DOHH2 (cell line): ENCODE measurements at regions not wholly inside any gene's neighbourhood (a gene's known extent, or its start where the extent isn't known, plus 50 kb on each side); places are given as distances from the start of the nearest gene placed in this dataset.

Experiments used
- H3F3A ChIP-seq: fragments of 200-600 bp; sonication (generic), shearing (Covaris generic); 2 replicates; pipeline ENCODE4 v1.6.0; 2016; ENCODE audit warnings: antibody characterized with exemption, mild to moderate bottlenecking; ENCODE audit not compliant: control insufficient read depth, insufficient read depth
- H3K27ac ChIP-seq: fragments of 200-600 bp; sonication (generic); 2 replicates; pipeline ENCODE4 v1.5.1; 2014; ENCODE audit warnings: low read depth, mild to moderate bottlenecking, low read length, moderate library complexity
- H3K27me3 ChIP-seq: fragments of 200-600 bp; sonication (generic); 2 replicates; pipeline ENCODE4 v1.6.1; 2014; ENCODE audit warnings: mild to moderate bottlenecking, low read length, mixed read lengths; ENCODE audit not compliant: control insufficient read depth
- H3K36me3 ChIP-seq: fragments of 200-600 bp; sonication (generic); 2 replicates; pipeline ENCODE4 v1.6.1; 2014; ENCODE audit warnings: mild to moderate bottlenecking, low read length, moderate library complexity, mixed read lengths; ENCODE audit not compliant: control insufficient read depth
- H3K4me1 ChIP-seq: fragments of 200-600 bp; sonication (generic); 2 replicates; pipeline ENCODE4 v1.6.1; 2014; ENCODE audit warnings: mild to moderate bottlenecking, low read length, mixed read lengths; ENCODE audit not compliant: control insufficient read depth
- H3K4me2 ChIP-seq: fragments of 200-600 bp; sonication (generic); 2 replicates; pipeline ENCODE4 v1.6.0; 2014; ENCODE audit warnings: mild to moderate bottlenecking, low read length, moderate library complexity
- H3K4me3 ChIP-seq: fragments of 200-600 bp; sonication (generic); 2 replicates; pipeline ENCODE4 v1.5.1; 2014; ENCODE audit warnings: mild to moderate bottlenecking, low read length, mixed read lengths
- H3K79me2 ChIP-seq: fragments of 200-600 bp; sonication (generic); 2 replicates; pipeline ENCODE4 v1.6.1; 2014; ENCODE audit warnings: mild to moderate bottlenecking, low read length, mixed read lengths; ENCODE audit not compliant: control insufficient read depth
- H3K9me2 ChIP-seq: fragments of 200-600 bp; sonication (generic); replicated peaks from 2 replicates; pipeline ENCODE4 v1.6.1; 2014; ENCODE audit warnings: mild to moderate bottlenecking, low read length, mixed read lengths; ENCODE audit not compliant: control insufficient read depth
- H3K9me3 ChIP-seq: fragments of 200-600 bp; sonication (generic); 2 replicates; pipeline ENCODE4 v1.6.1; 2014; ENCODE audit warnings: antibody characterized with exemption, low read length, mixed read lengths; ENCODE audit not compliant: control insufficient read depth, insufficient read depth
- H4K20me1 ChIP-seq: fragments of 200-600 bp; sonication (generic); 2 replicates; pipeline ENCODE4 v1.6.0; 2014; ENCODE audit warnings: low read depth, mild to moderate bottlenecking, antibody characterized with exemption, low read length, moderate library complexity; ENCODE audit not compliant: control insufficient read depth, insufficient read depth
- EZH2phosphoT487 ChIP-seq: fragments of 200-600 bp; sonication (generic); IDR thresholded peaks from 2 replicates; pipeline ENCODE4 v1.6.1; 2017; ENCODE audit warnings: borderline replicate concordance, mild to moderate bottlenecking, antibody characterized with exemption, low read length, moderate library complexity, mixed read lengths
- TF ChIP-seq, protein P1 (sequence below): fragments of 200-600 bp; sonication (generic); IDR thresholded peaks from one replicate; pipeline ENCODE4 v1.5.1; 2014; ENCODE audit warnings: antibody characterized with exemption, mild to moderate bottlenecking, low read depth, low read length; ENCODE audit not compliant: poor library complexity, severe bottlenecking

- Histone ChIP-seq H3K27ac (no peak overlapping the region), H3K4me3 (no peak overlapping the region), H3K9me3 (0 out of 2 replicates have a peak, but pooled peaks cover 2% of the 10 kb centered on the region), H3K36me3 (no peaks in the 10 kb centered on the region), H3K27me3 (no peaks in the 10 kb centered on the region), H3F3A (no peaks in the 10 kb centered on the region), H3K4me1 (no peaks in the 10 kb centered on the region), H3K4me2 (no peak overlapping the region), H3K79me2 (no peaks in the 10 kb centered on the region), H4K20me1 (no peaks in the 10 kb centered on the region), H3K9me2 (no peaks in the 10 kb centered on the region)
- no peak for TF ChIP-seq EZH2phosphoT487
- TF ChIP-seq, protein P1, sequence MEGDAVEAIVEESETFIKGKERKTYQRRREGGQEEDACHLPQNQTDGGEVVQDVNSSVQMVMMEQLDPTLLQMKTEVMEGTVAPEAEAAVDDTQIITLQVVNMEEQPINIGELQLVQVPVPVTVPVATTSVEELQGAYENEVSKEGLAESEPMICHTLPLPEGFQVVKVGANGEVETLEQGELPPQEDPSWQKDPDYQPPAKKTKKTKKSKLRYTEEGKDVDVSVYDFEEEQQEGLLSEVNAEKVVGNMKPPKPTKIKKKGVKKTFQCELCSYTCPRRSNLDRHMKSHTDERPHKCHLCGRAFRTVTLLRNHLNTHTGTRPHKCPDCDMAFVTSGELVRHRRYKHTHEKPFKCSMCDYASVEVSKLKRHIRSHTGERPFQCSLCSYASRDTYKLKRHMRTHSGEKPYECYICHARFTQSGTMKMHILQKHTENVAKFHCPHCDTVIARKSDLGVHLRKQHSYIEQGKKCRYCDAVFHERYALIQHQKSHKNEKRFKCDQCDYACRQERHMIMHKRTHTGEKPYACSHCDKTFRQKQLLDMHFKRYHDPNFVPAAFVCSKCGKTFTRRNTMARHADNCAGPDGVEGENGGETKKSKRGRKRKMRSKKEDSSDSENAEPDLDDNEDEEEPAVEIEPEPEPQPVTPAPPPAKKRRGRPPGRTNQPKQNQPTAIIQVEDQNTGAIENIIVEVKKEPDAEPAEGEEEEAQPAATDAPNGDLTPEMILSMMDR: no peak
These were observed 336.2 kb upstream of the FAT1 start for GRCh38 chr4:187059895-187060294.

- Histone ChIP-seq H3K27me3 (no peaks in the 10 kb centered on the region), H3F3A (no peaks in the 10 kb centered on the region), H3K9me2 (no peaks in the 10 kb centered on the region), H3K4me3 (no peak overlapping the region), H3K27ac (no peak overlapping the region), H3K4me1 (no peaks in the 10 kb centered on the region), H3K4me2 (no peak overlapping the region), H3K36me3 (no peaks in the 10 kb centered on the region), H3K79me2 (no peaks in the 10 kb centered on the region), H4K20me1 (no peaks in the 10 kb centered on the region), H3K9me3 (0 out of 2 replicates have a peak, but pooled peaks cover 2% of the 10 kb centered on the region)
- TF ChIP-seq EZH2phosphoT487: no peak
- TF ChIP-seq, protein P1: no peak
These were observed 336.9 kb upstream of the FAT1 start for GRCh38 chr4:187060551-187060950.

- no peak overlapping the region for H3K4me3 ChIP-seq
- no peaks in the 10 kb centered on the region for H3K27me3 ChIP-seq
- H4K20me1 ChIP-seq: no peaks in the 10 kb centered on the region
- no peak overlapping the region for H3K27ac ChIP-seq
- no peaks in the 10 kb centered on the region for H3K36me3 ChIP-seq
- H3K4me2 ChIP-seq: no peak overlapping the region
- no peaks in the 10 kb centered on the region for H3K79me2 ChIP-seq
- no peaks in the 10 kb centered on the region for H3F3A ChIP-seq
- TF ChIP-seq, protein P1: no peak
- TF ChIP-seq EZH2phosphoT487: no peak
- H3K9me2 ChIP-seq: no peaks in the 10 kb centered on the region
- H3K9me3 ChIP-seq: 0 out of 2 replicates have a peak, but pooled peaks cover 2% of the 10 kb centered on the region
- no peaks in the 10 kb centered on the region for H3K4me1 ChIP-seq
These were observed 339.6 kb upstream of the FAT1 start for GRCh38 chr4:187063251-187063650.

DNA sequence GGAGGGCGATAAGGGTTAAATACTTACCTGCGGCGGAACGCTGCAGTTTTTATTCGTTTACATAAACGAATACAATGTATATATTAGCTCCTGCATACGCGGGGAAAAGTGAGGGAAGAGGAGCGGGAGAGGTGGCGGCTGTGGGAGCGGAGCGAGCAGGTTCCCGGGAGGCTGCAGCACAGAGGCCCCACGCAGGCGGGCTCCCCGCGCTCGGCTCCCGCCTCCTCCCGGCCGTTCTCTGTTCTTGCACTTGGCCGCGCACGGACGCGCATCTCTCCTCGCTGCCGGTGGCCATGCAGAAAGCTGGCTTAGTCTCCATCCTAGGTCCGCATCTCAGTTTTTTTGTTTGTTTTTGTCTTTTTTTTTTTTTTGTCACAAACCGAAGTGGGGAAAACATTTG is 340.4 kb upstream of the FAT1 start:
- Histone ChIP-seq H3K9me3 (0 out of 2 replicates have a peak, but pooled peaks cover 2% of the 10 kb centered on the region), H3K79me2 (no peaks in the 10 kb centered on the region), H3K27me3 (no peaks in the 10 kb centered on the region), H3K4me2 (no peak overlapping the region), H3K36me3 (no peaks in the 10 kb centered on the region), H3K27ac (no peak overlapping the region), H3K4me3 (no peak overlapping the region), H3F3A (no peaks in the 10 kb centered on the region), H4K20me1 (no peaks in the 10 kb centered on the region), H3K4me1 (no peaks in the 10 kb centered on the region), H3K9me2 (no peaks in the 10 kb centered on the region)
- TF ChIP-seq EZH2phosphoT487: no peak
- TF ChIP-seq, protein P1: no peak
